Calu3 (cell line): ENCODE measurements at regions not wholly inside any gene's neighbourhood (a gene's known extent, or its start where the extent isn't known, plus 50 kb on each side); places are given as distances from the start of the nearest gene placed in this dataset.

Experiments used
- BruUV-seq: library from RNA; stranded (reverse); fragments of 400-500 nt; replicated peaks from 2 replicates; lab custom pipeline; 2021; lab: Mats Ljungman, UMichigan
- CTCF ChIA-PET: fragments of 300-600 bp; sonication (Branson Sonifier 250); formaldehyde crosslinking; loops from one replicate; lab custom pipeline; 2022; ENCODE audit warnings: antibody characterized with exemption; lab: Charles Lee
- DNase-seq: peaks from one replicate; pipeline ENCODE4 v3.0.0; 2022
- H3K27ac Mint-ChIP-seq: one replicate; pipeline ENCODE4 v1.8.0; 2022; ENCODE audit warnings: mixed read lengths; ENCODE audit not compliant: unreplicated experiment
- H3K27me3 Mint-ChIP-seq: one replicate; pipeline ENCODE4 v1.8.0; 2022; ENCODE audit warnings: mixed read lengths; ENCODE audit not compliant: unreplicated experiment
- H3K36me3 Mint-ChIP-seq: one replicate; pipeline ENCODE4 v1.8.0; 2022; ENCODE audit warnings: mild to moderate bottlenecking, moderate library complexity, mixed read lengths; ENCODE audit not compliant: insufficient read depth, unreplicated experiment
- H3K4me1 Mint-ChIP-seq: one replicate; pipeline ENCODE4 v1.8.0; 2022; ENCODE audit warnings: mild to moderate bottlenecking, low read depth, mixed read lengths; ENCODE audit not compliant: unreplicated experiment
- H3K4me3 Mint-ChIP-seq: one replicate; pipeline ENCODE4 v1.8.0; 2022; ENCODE audit warnings: mild to moderate bottlenecking, low read depth, moderate library complexity, mixed read lengths; ENCODE audit not compliant: unreplicated experiment
- H3K9me3 Mint-ChIP-seq: one replicate; pipeline ENCODE4 v1.8.0; 2022; ENCODE audit warnings: low read depth, mixed read lengths; ENCODE audit not compliant: unreplicated experiment
- intact Hi-C: fragments of 100-400 bp; cut with micrococcal nuclease; formaldehyde crosslinking; loops from one replicate; pipeline ENCODE4 v1.10.0; 2022; ENCODE audit not compliant: unreplicated experiment
- TF ChIP-seq, protein P1 (sequence below): fragments of 200-600 bp; IDR thresholded peaks from one replicate; pipeline ENCODE4 v1.8.0; 2022; ENCODE audit warnings: antibody characterized with exemption; ENCODE audit not compliant: unreplicated experiment

GRCh38 chr1:234727018-234727940 is 117.3 kb upstream of the IRF2BP2 start:
- BruUV-seq = no TSS peak
- H3K9me3 Mint-ChIP-seq = no peaks in the 10 kb centered on the region
- intact Hi-C loops = no loop called here
- TF ChIP-seq, protein P1, sequence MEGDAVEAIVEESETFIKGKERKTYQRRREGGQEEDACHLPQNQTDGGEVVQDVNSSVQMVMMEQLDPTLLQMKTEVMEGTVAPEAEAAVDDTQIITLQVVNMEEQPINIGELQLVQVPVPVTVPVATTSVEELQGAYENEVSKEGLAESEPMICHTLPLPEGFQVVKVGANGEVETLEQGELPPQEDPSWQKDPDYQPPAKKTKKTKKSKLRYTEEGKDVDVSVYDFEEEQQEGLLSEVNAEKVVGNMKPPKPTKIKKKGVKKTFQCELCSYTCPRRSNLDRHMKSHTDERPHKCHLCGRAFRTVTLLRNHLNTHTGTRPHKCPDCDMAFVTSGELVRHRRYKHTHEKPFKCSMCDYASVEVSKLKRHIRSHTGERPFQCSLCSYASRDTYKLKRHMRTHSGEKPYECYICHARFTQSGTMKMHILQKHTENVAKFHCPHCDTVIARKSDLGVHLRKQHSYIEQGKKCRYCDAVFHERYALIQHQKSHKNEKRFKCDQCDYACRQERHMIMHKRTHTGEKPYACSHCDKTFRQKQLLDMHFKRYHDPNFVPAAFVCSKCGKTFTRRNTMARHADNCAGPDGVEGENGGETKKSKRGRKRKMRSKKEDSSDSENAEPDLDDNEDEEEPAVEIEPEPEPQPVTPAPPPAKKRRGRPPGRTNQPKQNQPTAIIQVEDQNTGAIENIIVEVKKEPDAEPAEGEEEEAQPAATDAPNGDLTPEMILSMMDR = no peak
- no peaks in the 10 kb centered on the region for H3K27me3 Mint-ChIP-seq
- H3K27ac Mint-ChIP-seq = peak overlapping the region; percentile 53
- no peak for DNase-seq
- peaks cover 33% of the 10 kb centered on the region for H3K36me3 Mint-ChIP-seq
- no peak overlapping the region for H3K4me3 Mint-ChIP-seq
- H3K4me1 Mint-ChIP-seq = peaks cover 72% of the 10 kb centered on the region
- CTCF ChIA-PET = interaction anchor here (0.6 to 1.1 kb wide), 2 partner anchors 243 to 381 kb away, joined by 3 to 6 read pairs; no protein-coding TSS in a partner anchor

DNA sequence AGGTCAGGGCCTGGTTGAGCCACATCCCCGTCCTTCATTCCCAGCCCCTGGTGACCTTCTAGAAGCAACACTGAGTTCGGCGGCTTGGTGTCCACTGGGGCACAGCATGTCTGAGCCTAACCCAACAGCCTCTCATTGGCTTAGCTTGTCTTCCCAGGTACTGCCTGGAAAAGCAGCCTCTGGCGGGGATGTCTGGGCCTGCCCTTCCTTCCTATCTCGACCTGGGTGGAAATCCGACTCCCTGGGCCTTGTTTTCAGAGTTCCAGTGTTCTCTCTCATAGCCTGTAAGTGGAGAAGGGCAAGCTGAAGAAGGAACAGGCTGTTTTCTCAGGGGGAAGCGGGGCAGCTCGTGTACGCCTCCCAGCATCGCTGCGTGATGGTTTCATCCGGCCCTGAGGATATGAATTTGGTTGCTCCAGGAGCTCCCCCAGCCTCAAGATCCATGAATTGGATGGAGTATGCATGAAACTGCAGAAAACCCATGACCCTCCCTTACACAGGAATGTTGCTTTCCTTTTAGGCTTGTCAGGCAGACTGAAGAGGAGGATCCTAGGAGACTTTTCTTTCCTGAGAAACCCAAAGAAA is 116.5 kb upstream of the IRF2BP2 start:
- no peak overlapping the region for H3K4me3 Mint-ChIP-seq
- intact Hi-C loops = no loop called here
- no peaks in the 10 kb centered on the region for H3K27me3 Mint-ChIP-seq
- CTCF ChIA-PET = interaction anchor here (0.6 kb wide), 1 partner anchor 224 kb away, joined by 3 read pairs; no protein-coding TSS in a partner anchor
- peaks cover 75% of the 10 kb centered on the region for H3K4me1 Mint-ChIP-seq
- TF ChIP-seq, protein P1 = no peak
- H3K27ac Mint-ChIP-seq = no peak overlapping the region
- no TSS peak for BruUV-seq
- H3K9me3 Mint-ChIP-seq = no peaks in the 10 kb centered on the region
- H3K36me3 Mint-ChIP-seq = peaks cover 39% of the 10 kb centered on the region
- DNase-seq = no peak

- Mint-ChIP-seq H3K4me1 (peaks cover 75% of the 10 kb centered on the region), H3K27ac (peak overlapping the region; percentile 85), H3K9me3 (no peaks in the 10 kb centered on the region), H3K4me3 (peak overlapping the region; percentile 27), H3K27me3 (no peaks in the 10 kb centered on the region), H3K36me3 (peaks cover 46% of the 10 kb centered on the region)
- CTCF ChIA-PET = interaction anchor here (0.6 to 2.0 kb wide), 5 partner anchors 19 to 238 kb away, joined by 3 to 11 read pairs (median 10); no protein-coding TSS in a partner anchor
- TF ChIP-seq, protein P1 = no peak
- intact Hi-C loops = loop anchor here (2.0 kb wide), 3 partner anchors 47 to 353 kb away; no protein-coding TSS in a partner anchor
- no TSS peak for BruUV-seq
- no peak for DNase-seq
These were observed 115.5 kb upstream of the IRF2BP2 start for GRCh38 chr1:234725177-234726132.
